AG04449 (cell line): ENCODE measurements at regions not wholly inside any gene's neighbourhood (a gene's known extent, or its start where the extent isn't known, plus 50 kb on each side); places are given as distances from the start of the nearest gene placed in this dataset.

Source experiments
- CTCF ChIA-PET: fragments of 350-600 bp; formaldehyde crosslinking; extraction: SDS; loops from one replicate; lab custom pipeline; 2021; ENCODE audit warnings: antibody characterized with exemption; lab: Yijun Ruan, JAX
- POLR2A ChIA-PET: fragments of 400-600, 350-600 bp; formaldehyde crosslinking; extraction: SDS; loops from one replicate; lab custom pipeline; 2020; ENCODE audit warnings: antibody characterized with exemption, inconsistent platforms; lab: Yijun Ruan, JAX
- DNase-seq: peaks from one replicate; pipeline ENCODE4 v3.0.0-alpha.2; 2010; ENCODE audit warnings: low read depth, low spot score
- H3K4me3 ChIP-seq: 2 replicates; pipeline ENCODE4 v1.5.1; 2011; ENCODE audit warnings: low read depth, mild to moderate bottlenecking, control low read depth, low read length
- CTCF ChIP-seq: IDR thresholded peaks from one replicate; pipeline ENCODE4 v1.5.1; 2011; ENCODE audit warnings: mild to moderate bottlenecking, moderate library complexity, low read length, control low read depth, inconsistent platforms; ENCODE audit not compliant: insufficient read depth; ENCODE audit errors: missing control alignments

GRCh38 chr6:91243436-91243835 is 656.6 kb upstream of the MAP3K7 start:
- no peak for TF ChIP-seq CTCF
- no peak overlapping the region for H3K4me3 ChIP-seq
- ChIA-PET CTCF (no interaction called here), POLR2A (no interaction called here)
- no peak for DNase-seq

- ChIA-PET POLR2A (no interaction called here), CTCF (no interaction called here)
- TF ChIP-seq CTCF, result no peak
- H3K4me3 ChIP-seq, result no peak overlapping the region
- DNase-seq, result no peak
Measured at GRCh38 chr6:91242614-91242949, 655.7 kb upstream of the MAP3K7 start.

- CTCF ChIA-PET, result no interaction called here
- DNase-seq, result no peak
- no peak for TF ChIP-seq CTCF
- no peak overlapping the region for H3K4me3 ChIP-seq
- POLR2A ChIA-PET, result no interaction called here
Measured at GRCh38 chr6:91241946-91242613, 655.2 kb upstream of the MAP3K7 start.

- TF ChIP-seq CTCF, result no peak
- no peak overlapping the region for H3K4me3 ChIP-seq
- ChIA-PET CTCF (no interaction called here), POLR2A (no interaction called here)
- DNase-seq, result no peak
Measured at GRCh38 chr6:91240878-91241603, 654.2 kb upstream of the MAP3K7 start.

- ChIA-PET POLR2A (no interaction called here), CTCF (no interaction called here)
- no peak for DNase-seq
- TF ChIP-seq CTCF, result no peak
- no peak overlapping the region for H3K4me3 ChIP-seq
Measured at GRCh38 chr6:91221072-91221720, 634.3 kb upstream of the MAP3K7 start.

GRCh38 chr6:91213229-91213901 is 626.5 kb upstream of the MAP3K7 start:
- H3K4me3 ChIP-seq, result no peak overlapping the region
- ChIA-PET CTCF (no interaction called here), POLR2A (no interaction called here)
- DNase-seq, result no peak
- no peak for TF ChIP-seq CTCF
